Nephron (organoid): ENCODE measurements at regions not wholly inside any gene's neighbourhood (a gene's known extent, or its start where the extent isn't known, plus 50 kb on each side); places are given as distances from the start of the nearest gene placed in this dataset.

Source experiments
- H3K27ac Mint-ChIP-seq, 3 experiments: 2 replicates each; pipeline ENCODE4 v1.8.0; 2020; ENCODE audit warnings: mixed read lengths in 3 of 3, mild to moderate bottlenecking in 2 of 3, moderate library complexity in 1 of 3
- H3K27me3 Mint-ChIP-seq: 2 replicates; pipeline ENCODE4 v1.8.0; 2021; ENCODE audit warnings: low read depth, mild to moderate bottlenecking, moderate library complexity, mixed read lengths
- H3K36me3 Mint-ChIP-seq: 2 replicates; pipeline ENCODE4 v1.8.0; 2020; ENCODE audit warnings: low read depth, mixed read lengths
- H3K4me1 Mint-ChIP-seq: 2 replicates; pipeline ENCODE4 v1.8.0; 2020; ENCODE audit warnings: mixed read lengths
- H3K4me3 Mint-ChIP-seq, 3 experiments: 2 replicates each; pipeline ENCODE4 v1.8.0; 2020; ENCODE audit warnings: mild to moderate bottlenecking in 3 of 3, mixed read lengths in 3 of 3, moderate library complexity in 2 of 3
- H3K9me3 Mint-ChIP-seq: 2 replicates; pipeline ENCODE4 v1.8.0; 2020; ENCODE audit warnings: mixed read lengths
- TF ChIP-seq, protein P1 (sequence below), 3 experiments: fragments of 200-600 bp; sonication (generic); IDR thresholded peaks; one replicate each; pipeline ENCODE4 v1.5.0; 2021; ENCODE audit warnings: antibody characterized with exemption in 3 of 3; ENCODE audit not compliant: unreplicated experiment in 3 of 3

DNA sequence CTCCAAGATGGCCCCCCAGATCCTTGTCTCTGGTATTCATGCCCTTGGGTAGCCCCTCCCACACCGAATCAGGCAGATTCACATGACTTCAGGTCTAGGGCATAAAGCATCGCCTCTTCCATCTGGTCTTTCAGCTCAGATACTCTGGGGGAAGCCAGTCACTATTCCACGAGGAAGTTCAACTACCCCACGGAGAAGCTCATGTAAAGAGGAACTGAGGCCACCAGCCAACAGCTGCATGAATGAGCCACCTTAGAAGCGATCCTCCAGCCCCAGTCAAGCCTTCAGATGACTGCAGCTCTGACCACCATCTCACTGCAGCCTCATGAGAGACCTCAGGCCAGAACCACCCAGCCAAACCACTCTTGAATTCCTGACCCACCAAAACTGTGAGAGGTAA is 54.1 kb downstream of the SOCS3 start:
- Mint-ChIP-seq H3K36me3 (peaks cover 3% of the 10 kb centered on the region), H3K4me3 (no peak overlapping the region)

DNA sequence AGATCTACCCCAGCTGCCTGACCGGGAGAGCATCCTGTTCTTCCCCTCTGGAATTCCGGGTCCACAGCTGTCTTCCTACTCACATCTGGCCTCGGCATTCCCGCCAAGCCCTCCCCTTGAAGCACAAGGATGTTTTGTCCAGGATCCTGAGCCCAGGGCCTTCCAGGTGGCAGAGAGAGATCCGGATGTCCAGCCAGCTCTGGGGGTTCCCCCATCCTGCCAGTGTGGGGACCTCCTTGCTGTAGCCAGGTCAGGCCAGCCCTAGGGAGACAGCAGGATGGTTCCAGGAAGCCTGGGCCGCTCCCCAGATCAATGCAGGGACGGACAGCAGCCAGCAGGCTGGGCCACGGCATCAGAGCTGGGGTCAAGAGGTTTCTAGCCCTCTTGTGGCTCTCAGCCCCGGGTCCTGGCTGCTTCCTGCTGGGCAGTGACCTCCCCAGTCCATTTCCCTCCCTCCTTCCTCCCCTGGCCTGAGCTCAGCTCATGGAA is 55.3 kb downstream of the SOCS3 start:
- Mint-ChIP-seq H3K36me3 (peaks cover 3% of the 10 kb centered on the region), H3K27me3 (peaks cover 5% of the 10 kb centered on the region), H3K9me3 (peaks cover 2% of the 10 kb centered on the region), H3K27ac (no peak overlapping the region), H3K4me1 (peaks cover 4% of the 10 kb centered on the region), H3K4me3 (no peak overlapping the region)
- TF ChIP-seq, protein P1, sequence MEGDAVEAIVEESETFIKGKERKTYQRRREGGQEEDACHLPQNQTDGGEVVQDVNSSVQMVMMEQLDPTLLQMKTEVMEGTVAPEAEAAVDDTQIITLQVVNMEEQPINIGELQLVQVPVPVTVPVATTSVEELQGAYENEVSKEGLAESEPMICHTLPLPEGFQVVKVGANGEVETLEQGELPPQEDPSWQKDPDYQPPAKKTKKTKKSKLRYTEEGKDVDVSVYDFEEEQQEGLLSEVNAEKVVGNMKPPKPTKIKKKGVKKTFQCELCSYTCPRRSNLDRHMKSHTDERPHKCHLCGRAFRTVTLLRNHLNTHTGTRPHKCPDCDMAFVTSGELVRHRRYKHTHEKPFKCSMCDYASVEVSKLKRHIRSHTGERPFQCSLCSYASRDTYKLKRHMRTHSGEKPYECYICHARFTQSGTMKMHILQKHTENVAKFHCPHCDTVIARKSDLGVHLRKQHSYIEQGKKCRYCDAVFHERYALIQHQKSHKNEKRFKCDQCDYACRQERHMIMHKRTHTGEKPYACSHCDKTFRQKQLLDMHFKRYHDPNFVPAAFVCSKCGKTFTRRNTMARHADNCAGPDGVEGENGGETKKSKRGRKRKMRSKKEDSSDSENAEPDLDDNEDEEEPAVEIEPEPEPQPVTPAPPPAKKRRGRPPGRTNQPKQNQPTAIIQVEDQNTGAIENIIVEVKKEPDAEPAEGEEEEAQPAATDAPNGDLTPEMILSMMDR (IDR thresholded peaks at IDR 0.05; ENCODE audit: unreplicated experiment in 3 of 3) = no peak

More for the DNA sequence above, 54.1 kb downstream of the SOCS3 start:
- peak overlapping the region in 1 of 3 experiments; percentile 25 for H3K27ac Mint-ChIP-seq
- TF ChIP-seq, protein P1 (IDR thresholded peaks at IDR 0.05; ENCODE audit: unreplicated experiment in 3 of 3) = no peak
- peaks cover 3% of the 10 kb centered on the region for H3K4me1 Mint-ChIP-seq
- peaks cover 3% of the 10 kb centered on the region for H3K27me3 Mint-ChIP-seq
- H3K9me3 Mint-ChIP-seq = peaks cover 2% of the 10 kb centered on the region

DNA sequence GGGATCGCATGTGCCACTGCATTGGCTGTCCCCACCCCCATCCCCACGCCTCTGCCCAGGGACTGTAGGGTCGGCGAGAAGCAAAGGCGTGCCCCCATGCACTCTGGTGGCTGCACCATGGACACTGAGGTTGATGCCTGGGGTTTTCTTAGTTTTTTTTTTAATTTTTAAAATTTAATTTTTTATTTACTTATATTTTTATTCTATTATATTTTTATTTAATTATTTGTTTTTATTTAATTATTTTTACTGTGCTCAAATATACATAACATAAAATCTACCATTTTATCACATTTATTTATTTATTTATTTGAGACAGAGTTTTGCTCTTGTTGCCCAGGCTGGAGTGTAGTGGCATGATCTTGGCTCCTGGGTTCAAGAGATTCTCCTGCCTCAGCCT is 57.4 kb downstream of the SOCS3 start:
- TF ChIP-seq, protein P1 (IDR thresholded peaks at IDR 0.05; ENCODE audit: unreplicated experiment in 3 of 3) = no peak
- H3K27ac Mint-ChIP-seq = no peak overlapping the region

DNA sequence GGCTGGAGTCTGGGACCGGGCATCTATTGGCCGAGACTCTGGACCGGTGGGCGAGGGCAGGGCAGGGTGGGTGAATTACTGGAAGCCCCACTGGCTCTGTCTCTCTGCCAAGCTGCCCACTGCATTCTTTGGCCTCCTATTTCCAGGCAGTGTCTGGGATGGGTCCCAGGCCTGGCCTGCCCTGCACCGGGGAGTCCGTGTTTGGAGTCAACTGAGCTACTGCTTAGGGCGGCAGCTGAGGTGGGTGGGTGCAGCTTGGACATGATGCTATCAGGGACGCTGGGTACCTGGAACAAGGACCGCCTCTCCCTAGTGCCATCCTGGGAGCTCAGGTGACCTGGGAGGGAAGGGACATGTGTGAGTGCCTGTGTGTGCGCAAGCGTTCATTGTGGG is 58.1 kb downstream of the SOCS3 start:
- peaks cover 2% of the 10 kb centered on the region for H3K9me3 Mint-ChIP-seq
- TF ChIP-seq, protein P1 (IDR thresholded peaks at IDR 0.05; ENCODE audit: unreplicated experiment in 3 of 3) = no peak
- H3K27me3 Mint-ChIP-seq = peaks cover 6% of the 10 kb centered on the region
- H3K4me1 Mint-ChIP-seq = peaks cover 4% of the 10 kb centered on the region
- H3K27ac Mint-ChIP-seq = no peak overlapping the region
- H3K4me3 Mint-ChIP-seq = no peak overlapping the region
- H3K36me3 Mint-ChIP-seq = no peaks in the 10 kb centered on the region

More for the DNA sequence above, 57.4 kb downstream of the SOCS3 start:
- H3K4me1 Mint-ChIP-seq = peaks cover 4% of the 10 kb centered on the region
- H3K9me3 Mint-ChIP-seq = peaks cover 2% of the 10 kb centered on the region
- peaks cover 6% of the 10 kb centered on the region for H3K27me3 Mint-ChIP-seq
- no peaks in the 10 kb centered on the region for H3K36me3 Mint-ChIP-seq
- H3K4me3 Mint-ChIP-seq = no peak overlapping the region

DNA sequence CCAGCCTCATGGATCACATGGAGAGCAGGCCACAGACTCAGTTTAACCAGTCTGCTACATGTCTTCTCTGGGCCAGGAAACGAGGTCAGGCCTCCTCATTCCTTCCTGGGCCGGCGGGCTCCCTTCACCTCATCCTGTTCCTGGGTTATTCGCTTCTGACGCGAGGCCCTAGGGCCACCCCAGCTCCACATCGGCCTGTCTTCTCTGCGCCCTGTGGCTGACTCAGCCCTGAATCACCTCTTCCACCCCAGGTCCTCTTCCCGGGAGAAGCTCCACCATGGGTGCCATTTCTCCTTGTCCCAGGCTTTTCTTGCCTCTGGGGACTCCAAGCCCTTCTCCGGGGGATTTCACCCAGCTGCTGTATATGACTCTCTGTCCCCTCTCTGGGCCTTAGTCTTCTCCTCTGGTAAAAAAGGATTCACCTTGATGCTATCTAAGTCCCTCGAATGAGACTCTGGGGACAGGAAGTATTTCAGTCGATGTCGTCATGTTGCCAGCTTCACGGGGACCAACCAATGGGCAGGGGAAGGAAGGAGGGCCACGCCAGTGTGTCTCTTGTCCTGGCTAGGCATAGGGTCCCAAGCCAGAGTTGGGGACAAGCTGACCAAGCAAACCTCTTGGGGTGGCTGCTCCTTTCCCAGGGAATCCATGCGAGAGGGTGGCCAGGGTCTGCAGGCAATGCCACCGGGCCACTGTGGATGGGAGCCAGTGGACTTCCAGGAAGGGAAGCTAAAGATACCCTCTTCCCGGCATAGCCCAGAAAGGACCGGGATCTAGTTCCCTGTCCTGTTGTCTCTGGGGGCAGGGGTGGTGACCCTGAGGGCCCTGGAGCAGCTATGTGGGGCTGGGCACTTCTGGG is 58.7 kb downstream of the SOCS3 start:
- TF ChIP-seq, protein P1 (IDR thresholded peaks at IDR 0.05; ENCODE audit: unreplicated experiment in 3 of 3) = no peak
- peaks cover 2% of the 10 kb centered on the region for H3K9me3 Mint-ChIP-seq
- no peak overlapping the region for H3K4me3 Mint-ChIP-seq
- no peak overlapping the region for H3K27ac Mint-ChIP-seq
- H3K4me1 Mint-ChIP-seq = peaks cover 4% of the 10 kb centered on the region
- peaks cover 6% of the 10 kb centered on the region for H3K27me3 Mint-ChIP-seq
- no peaks in the 10 kb centered on the region for H3K36me3 Mint-ChIP-seq
